Osteoblast (primary cell): ENCODE measurements at regions not wholly inside any gene's neighbourhood (a gene's known extent, or its start where the extent isn't known, plus 50 kb on each side); places are given as distances from the start of the nearest gene placed in this dataset.

Experiments
- DNase-seq: peaks from one replicate; pipeline ENCODE4 v3.0.0; 2011; ENCODE audit warnings: low spot score, mixed read lengths; ENCODE audit not compliant: insufficient read length; ENCODE audit errors: missing footprints
- H2AFZ ChIP-seq: 2 replicates; pipeline ENCODE4 v1.6.0; 2011; ENCODE audit warnings: mild to moderate bottlenecking, low read length
- H3K27ac ChIP-seq: 2 replicates; pipeline ENCODE4 v1.5.1; 2011; ENCODE audit warnings: mild to moderate bottlenecking, low read depth, low read length, moderate library complexity
- H3K27me3 ChIP-seq: 2 replicates; pipeline ENCODE4 v1.6.0; 2012; ENCODE audit warnings: mild to moderate bottlenecking, control low read depth, inconsistent platforms, low read length, moderate library complexity; ENCODE audit not compliant: insufficient read depth
- H3K36me3 ChIP-seq: 2 replicates; pipeline ENCODE4 v1.5.1; 2011; ENCODE audit warnings: mild to moderate bottlenecking, low read length, control low read depth, moderate library complexity; ENCODE audit not compliant: insufficient read depth
- H3K4me1 ChIP-seq: 2 replicates; pipeline ENCODE4 v1.5.1; 2011; ENCODE audit warnings: mild to moderate bottlenecking, low read length, control low read depth, moderate library complexity; ENCODE audit not compliant: insufficient read depth
- H3K4me2 ChIP-seq: 2 replicates; pipeline ENCODE4 v1.6.0; 2011; ENCODE audit warnings: mild to moderate bottlenecking, low read length; ENCODE audit not compliant: insufficient read depth
- H3K4me3 ChIP-seq: fragments of 200-600 bp; sonication (generic); 3 replicates; pipeline ENCODE4 v1.5.1; 2012; ENCODE audit warnings: mild to moderate bottlenecking, low read length, inconsistent platforms; ENCODE audit not compliant: insufficient read depth
- H3K79me2 ChIP-seq: 2 replicates; pipeline ENCODE4 v1.6.0; 2012; ENCODE audit warnings: mild to moderate bottlenecking, low read length, control low read depth, inconsistent platforms; ENCODE audit not compliant: insufficient read depth
- H3K9me3 ChIP-seq: 2 replicates; pipeline ENCODE4 v1.5.1; 2011; ENCODE audit warnings: low read depth, low read length, control low read depth
- H4K20me1 ChIP-seq: 2 replicates; pipeline ENCODE4 v1.6.0; 2012; ENCODE audit warnings: mild to moderate bottlenecking, low read length, control low read depth; ENCODE audit not compliant: insufficient read depth
- CTCF ChIP-seq: IDR thresholded peaks from 2 replicates; pipeline ENCODE4 v1.5.1; 2011; ENCODE audit warnings: mild to moderate bottlenecking, low read depth, low read length, moderate library complexity; ENCODE audit errors: extremely low read depth

- H3K79me2 ChIP-seq, result no peaks in the 10 kb centered on the region
- no peak for TF ChIP-seq CTCF
- no peak for DNase-seq
- no peaks in the 10 kb centered on the region for H3K27me3 ChIP-seq
- no peak overlapping the region for H3K27ac ChIP-seq
- H3K4me2 ChIP-seq, result no peak overlapping the region
- no peak overlapping the region for H2AFZ ChIP-seq
- no peaks in the 10 kb centered on the region for H3K9me3 ChIP-seq
- H4K20me1 ChIP-seq, result no peaks in the 10 kb centered on the region
- no peaks in the 10 kb centered on the region for H3K4me1 ChIP-seq
- no peak overlapping the region for H3K4me3 ChIP-seq
- H3K36me3 ChIP-seq, result no peaks in the 10 kb centered on the region
Measured at GRCh38 chr9:106678273-106678672, 184.7 kb upstream of the ZNF462 start.

- H4K20me1 ChIP-seq, result no peaks in the 10 kb centered on the region
- TF ChIP-seq CTCF, result no peak
- no peak for DNase-seq
- H3K4me3 ChIP-seq, result no peak overlapping the region
- no peaks in the 10 kb centered on the region for H3K4me1 ChIP-seq
- H3K4me2 ChIP-seq, result no peak overlapping the region
- no peaks in the 10 kb centered on the region for H3K36me3 ChIP-seq
- H3K79me2 ChIP-seq, result no peaks in the 10 kb centered on the region
- no peak overlapping the region for H3K27ac ChIP-seq
- no peak overlapping the region for H2AFZ ChIP-seq
- no peaks in the 10 kb centered on the region for H3K9me3 ChIP-seq
- H3K27me3 ChIP-seq, result no peaks in the 10 kb centered on the region
Measured at GRCh38 chr9:106682420-106682819, 180.5 kb upstream of the ZNF462 start.

GRCh38 chr9:106683454-106683853 is 179.5 kb upstream of the ZNF462 start:
- no peaks in the 10 kb centered on the region for H3K4me1 ChIP-seq
- H3K4me3 ChIP-seq, result no peak overlapping the region
- no peak for DNase-seq
- no peak overlapping the region for H3K4me2 ChIP-seq
- H2AFZ ChIP-seq, result no peak overlapping the region
- H3K27ac ChIP-seq, result no peak overlapping the region
- H3K27me3 ChIP-seq, result no peaks in the 10 kb centered on the region
- no peaks in the 10 kb centered on the region for H3K79me2 ChIP-seq
- TF ChIP-seq CTCF, result no peak
- no peaks in the 10 kb centered on the region for H4K20me1 ChIP-seq
- H3K36me3 ChIP-seq, result no peaks in the 10 kb centered on the region
- no peaks in the 10 kb centered on the region for H3K9me3 ChIP-seq

- Histone ChIP-seq H3K4me2 (no peak overlapping the region), H3K9me3 (no peaks in the 10 kb centered on the region), H4K20me1 (no peaks in the 10 kb centered on the region), H3K4me1 (no peaks in the 10 kb centered on the region), H2AFZ (no peak overlapping the region), H3K4me3 (no peak overlapping the region), H3K27ac (no peak overlapping the region), H3K79me2 (no peaks in the 10 kb centered on the region), H3K27me3 (no peaks in the 10 kb centered on the region), H3K36me3 (no peaks in the 10 kb centered on the region)
- no peak for TF ChIP-seq CTCF
- no peak for DNase-seq
Measured at GRCh38 chr9:106684940-106685695, 177.8 kb upstream of the ZNF462 start.
